ENCODE measurements at regions not wholly inside any gene's neighbourhood (a gene's known extent, or its start where the extent isn't known, plus 50 kb on each side); places are given as distances from the start of the nearest gene placed in this dataset. TPM values are rescaled to one million over a fixed set of nuclear protein-coding genes. Genes with fewer than 3 reads are reported as not detected.

Small RNA genes lying in the stretch of these regions (microRNA-seq; reads per million reads assigned to microRNA genes)
- not detected for gene AP003730.1 (ENCODE audit: insufficient read depth, insufficient read length)
- not detected for gene RNA5SP346 (ENCODE audit: insufficient read depth, insufficient read length)
- 3.1 reads per million for gene RNA5SP347 (ENCODE audit: insufficient read depth, insufficient read length)

Small RNA genes lying in the stretch of these regions (small RNA-seq; reads per million reads assigned to genes)
- 0 reads per million in 5 experiments for gene AP003730.1
- 0 reads per million in 5 experiments for gene RNA5SP346
- gene RNA5SP347: 0 reads per million in 5 experiments

Measured in IMR-90 (cell line).